ENCODE measurements at regions not wholly inside any gene's neighbourhood (a gene's known extent, or its start where the extent isn't known, plus 50 kb on each side); places are given as distances from the start of the nearest gene placed in this dataset.

- no peaks in the 10 kb centered on the region for H3K36me3 ChIP-seq (ENCODE audit: insufficient read depth, low read length, poor library complexity, severe bottlenecking)
- H3K4me1 ChIP-seq (ENCODE audit: insufficient read depth, low read length, poor library complexity, severe bottlenecking) = no peaks in the 10 kb centered on the region
- intact Hi-C loops (cut with micrococcal nuclease; ENCODE audit: unreplicated experiment) = no loop called here
- DNase-seq (ENCODE audit: low spot score) = peak; percentile 9
- no peak overlapping the region for H3K4me3 ChIP-seq (ENCODE audit: low read depth, low read length, poor library complexity, severe bottlenecking)
- ChIA-PET POLR2A (ENCODE audit: low non-redundant PET) (no interaction called here), CTCF (no interaction called here)
- H3K9me3 ChIP-seq (ENCODE audit: low read depth, low read length, poor library complexity, severe bottlenecking) = no peaks in the 10 kb centered on the region
- TF ChIP-seq CTCF (conservative IDR thresholded peaks at IDR 0.05; ENCODE audit: low read depth, low read length) = no peak
- no peak for TF ChIP-seq EZH2 (IDR thresholded peaks at IDR 0.05; ENCODE audit: borderline replicate concordance, low read depth, low read length, poor library complexity, severe bottlenecking)
- no peak overlapping the region for H3K27ac ChIP-seq (ENCODE audit: low read depth, low read length, poor library complexity, severe bottlenecking)
- BruUV-seq (replicated peaks) = no TSS peak
- peaks cover 24% of the 10 kb centered on the region for H3K27me3 ChIP-seq (replicated peaks; ENCODE audit: insufficient read depth, low read depth, low read length, poor library complexity)
These were observed 95.3 kb upstream of the SOX2 start for GRCh38 chr3:181616088-181617070.

- no peak for DNase-seq (ENCODE audit: low spot score)
- H3K4me1 ChIP-seq (ENCODE audit: insufficient read depth, low read length, poor library complexity, severe bottlenecking) = no peaks in the 10 kb centered on the region
- TF ChIP-seq CTCF (conservative IDR thresholded peaks at IDR 0.05; ENCODE audit: low read depth, low read length) = no peak
- TF ChIP-seq EZH2 (IDR thresholded peaks at IDR 0.05; ENCODE audit: borderline replicate concordance, low read depth, low read length, poor library complexity, severe bottlenecking) = no peak
- POLR2A ChIA-PET (ENCODE audit: low non-redundant PET) = no interaction called here
- H3K27ac ChIP-seq (ENCODE audit: low read depth, low read length, poor library complexity, severe bottlenecking) = no peak overlapping the region
- intact Hi-C loops (cut with micrococcal nuclease; ENCODE audit: unreplicated experiment) = no loop called here
- no peaks in the 10 kb centered on the region for H3K36me3 ChIP-seq (ENCODE audit: insufficient read depth, low read length, poor library complexity, severe bottlenecking)
- peaks cover 24% of the 10 kb centered on the region for H3K27me3 ChIP-seq (replicated peaks; ENCODE audit: insufficient read depth, low read depth, low read length, poor library complexity)
- no peak overlapping the region for H3K4me3 ChIP-seq (ENCODE audit: low read depth, low read length, poor library complexity, severe bottlenecking)
- BruUV-seq (replicated peaks) = no TSS peak
- H3K9me3 ChIP-seq (ENCODE audit: low read depth, low read length, poor library complexity, severe bottlenecking) = no peaks in the 10 kb centered on the region
- CTCF ChIA-PET = no interaction called here
These were observed 96.1 kb upstream of the SOX2 start for GRCh38 chr3:181615666-181616065.

GRCh38 chr3:181614878-181615277 lies 96.8 kb upstream of the SOX2 start:
- no TSS peak for BruUV-seq (replicated peaks)
- POLR2A ChIA-PET (ENCODE audit: low non-redundant PET) = no interaction called here
- intact Hi-C loops (cut with micrococcal nuclease; ENCODE audit: unreplicated experiment) = no loop called here
- Histone ChIP-seq H3K9me3 (ENCODE audit: low read depth, low read length, poor library complexity, severe bottlenecking) (no peaks in the 10 kb centered on the region), H3K4me1 (ENCODE audit: insufficient read depth, low read length, poor library complexity, severe bottlenecking) (no peaks in the 10 kb centered on the region), H3K27me3 (replicated peaks; ENCODE audit: insufficient read depth, low read depth, low read length, poor library complexity) (peaks cover 23% of the 10 kb centered on the region), H3K27ac (ENCODE audit: low read depth, low read length, poor library complexity, severe bottlenecking) (no peak overlapping the region), H3K36me3 (ENCODE audit: insufficient read depth, low read length, poor library complexity, severe bottlenecking) (no peaks in the 10 kb centered on the region), H3K4me3 (ENCODE audit: low read depth, low read length, poor library complexity, severe bottlenecking) (no peak overlapping the region)
- TF ChIP-seq EZH2 (IDR thresholded peaks at IDR 0.05; ENCODE audit: borderline replicate concordance, low read depth, low read length, poor library complexity, severe bottlenecking) (no peak), CTCF (conservative IDR thresholded peaks at IDR 0.05; ENCODE audit: low read depth, low read length) (no peak)
- no peak for DNase-seq (ENCODE audit: low spot score)
- CTCF ChIA-PET = no interaction called here

All from A673 (cell line).